ENCODE measurements at regions not wholly inside any gene's neighbourhood (a gene's known extent, or its start where the extent isn't known, plus 50 kb on each side); places are given as distances from the start of the nearest gene placed in this dataset.

DNA sequence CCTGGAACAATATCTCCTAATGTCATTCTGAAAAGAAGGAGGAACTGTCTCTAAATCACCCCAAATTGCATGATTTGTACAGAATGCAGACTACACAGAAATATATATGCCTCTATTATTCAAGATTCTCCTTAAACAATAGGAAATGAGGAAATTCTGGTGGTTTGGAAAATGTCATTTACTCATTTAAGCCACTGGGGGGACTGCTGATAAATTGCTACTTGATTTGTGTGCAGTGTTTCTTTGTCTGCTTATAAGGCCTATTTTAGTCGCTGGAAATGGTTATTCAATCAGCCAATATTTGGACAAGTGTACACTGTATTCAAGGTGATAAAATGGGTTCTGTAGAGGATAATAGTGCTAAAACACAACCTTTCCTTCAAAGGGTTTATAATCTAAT is 801.9 kb upstream of the CELF4 start:
- TF ChIP-seq POLR2AphosphoS5 (IDR thresholded peaks at IDR 0.05; ENCODE audit: low read depth, low read length) (no peak), TAF1 (IDR thresholded peaks at IDR 0.05; ENCODE audit: borderline replicate concordance, insufficient read depth, low read length) (no peak), SIN3A (IDR thresholded peaks at IDR 0.05; ENCODE audit: borderline replicate concordance, insufficient read depth, low read length) (no peak)
- TF ChIP-seq, protein P1, sequence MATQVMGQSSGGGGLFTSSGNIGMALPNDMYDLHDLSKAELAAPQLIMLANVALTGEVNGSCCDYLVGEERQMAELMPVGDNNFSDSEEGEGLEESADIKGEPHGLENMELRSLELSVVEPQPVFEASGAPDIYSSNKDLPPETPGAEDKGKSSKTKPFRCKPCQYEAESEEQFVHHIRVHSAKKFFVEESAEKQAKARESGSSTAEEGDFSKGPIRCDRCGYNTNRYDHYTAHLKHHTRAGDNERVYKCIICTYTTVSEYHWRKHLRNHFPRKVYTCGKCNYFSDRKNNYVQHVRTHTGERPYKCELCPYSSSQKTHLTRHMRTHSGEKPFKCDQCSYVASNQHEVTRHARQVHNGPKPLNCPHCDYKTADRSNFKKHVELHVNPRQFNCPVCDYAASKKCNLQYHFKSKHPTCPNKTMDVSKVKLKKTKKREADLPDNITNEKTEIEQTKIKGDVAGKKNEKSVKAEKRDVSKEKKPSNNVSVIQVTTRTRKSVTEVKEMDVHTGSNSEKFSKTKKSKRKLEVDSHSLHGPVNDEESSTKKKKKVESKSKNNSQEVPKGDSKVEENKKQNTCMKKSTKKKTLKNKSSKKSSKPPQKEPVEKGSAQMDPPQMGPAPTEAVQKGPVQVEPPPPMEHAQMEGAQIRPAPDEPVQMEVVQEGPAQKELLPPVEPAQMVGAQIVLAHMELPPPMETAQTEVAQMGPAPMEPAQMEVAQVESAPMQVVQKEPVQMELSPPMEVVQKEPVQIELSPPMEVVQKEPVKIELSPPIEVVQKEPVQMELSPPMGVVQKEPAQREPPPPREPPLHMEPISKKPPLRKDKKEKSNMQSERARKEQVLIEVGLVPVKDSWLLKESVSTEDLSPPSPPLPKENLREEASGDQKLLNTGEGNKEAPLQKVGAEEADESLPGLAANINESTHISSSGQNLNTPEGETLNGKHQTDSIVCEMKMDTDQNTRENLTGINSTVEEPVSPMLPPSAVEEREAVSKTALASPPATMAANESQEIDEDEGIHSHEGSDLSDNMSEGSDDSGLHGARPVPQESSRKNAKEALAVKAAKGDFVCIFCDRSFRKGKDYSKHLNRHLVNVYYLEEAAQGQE (IDR thresholded peaks at IDR 0.05; ENCODE audit: insufficient read depth in 1 of 2, low read depth in 2 of 2, low read length in 2 of 2) = no peak

Data from PFSK-1 (cell line).